HG02623 (cell line): ENCODE measurements at regions not wholly inside any gene's neighbourhood (a gene's known extent, or its start where the extent isn't known, plus 50 kb on each side); places are given as distances from the start of the nearest gene placed in this dataset.
"Not testable (repeated sequence)": the region's sequence is repeated elsewhere in the genome, so short reads cannot be mapped to it uniquely, and the experiment has no call there.

Experiments
- ATAC-seq: cut with Tn5 transposase; IDR thresholded peaks from one replicate; pipeline ENCODE4 v1.9.1; 2021; ENCODE audit warnings: moderate library complexity; ENCODE audit not compliant: unreplicated experiment

- ATAC-seq, result no peak
Observed at GRCh38 chr10:125554753-125555152, 128.2 kb downstream of the TEX36 start.

GRCh38 chr10:125554016-125554703, 128.8 kb downstream of the TEX36 start:
- no peak for ATAC-seq

GRCh38 chr10:125553091-125553490, 129.9 kb downstream of the TEX36 start:
- ATAC-seq, result no peak

GRCh38 chr10:125551247-125551646, 131.7 kb downstream of the TEX36 start:
- no peak for ATAC-seq

- no peak for ATAC-seq
Observed at GRCh38 chr10:125550362-125550761, 132.6 kb downstream of the TEX36 start.

- no peak for ATAC-seq
Observed at GRCh38 chr10:125549653-125550052, 133.3 kb downstream of the TEX36 start.

- ATAC-seq, result no peak
Observed at GRCh38 chr10:125548878-125549277, 134.1 kb downstream of the TEX36 start.

GRCh38 chr10:125548356-125548755, 134.6 kb downstream of the TEX36 start:
- ATAC-seq, result no peak

- no peak for ATAC-seq
Observed at GRCh38 chr10:125547010-125547650, 135.8 kb downstream of the TEX36 start.

GRCh38 chr10:125543796-125544195, 139.2 kb downstream of the TEX36 start:
- ATAC-seq, result no peak

- ATAC-seq, result no peak
Observed at GRCh38 chr10:125538947-125539731, 143.8 kb downstream of the TEX36 start.

GRCh38 chr10:125536236-125536635, 146.7 kb downstream of the TEX36 start:
- ATAC-seq, result no peak

- ATAC-seq, result no peak
Observed at GRCh38 chr10:125535559-125535958, 147.4 kb downstream of the TEX36 start.

GRCh38 chr10:125534515-125534914, 148.4 kb downstream of the TEX36 start:
- ATAC-seq, result no peak

GRCh38 chr10:125533866-125534265, 149.1 kb downstream of the TEX36 start:
- no peak for ATAC-seq

- ATAC-seq, result no peak
Observed at GRCh38 chr10:125531465-125531864, 151.5 kb downstream of the TEX36 start.

- no peak for ATAC-seq
Observed at GRCh38 chr10:125523347-125523746, 159.6 kb downstream of the TEX36 start.

- ATAC-seq, result no peak
Observed at GRCh38 chr10:125521721-125522680, 161.0 kb downstream of the TEX36 start.

GRCh38 chr10:125520968-125521367, 162.0 kb downstream of the TEX36 start:
- ATAC-seq, result no peak

GRCh38 chr10:125518397-125518796, 164.6 kb downstream of the TEX36 start:
- ATAC-seq, result not testable (repeated sequence)

GRCh38 chr10:125515571-125515970, 167.4 kb downstream of the TEX36 start:
- no peak for ATAC-seq
